ENCODE measurements at regions not wholly inside any gene's neighbourhood (a gene's known extent, or its start where the extent isn't known, plus 50 kb on each side); places are given as distances from the start of the nearest gene placed in this dataset.
"Not testable (repeated sequence)": the region's sequence is repeated elsewhere in the genome, so short reads cannot be mapped to it uniquely, and the experiment has no call there.

GRCh38 chr15:38128341-38128781, 124.3 kb upstream of the SPRED1 start:
- no peak for DNase-seq (ENCODE audit: low spot score)

DNA sequence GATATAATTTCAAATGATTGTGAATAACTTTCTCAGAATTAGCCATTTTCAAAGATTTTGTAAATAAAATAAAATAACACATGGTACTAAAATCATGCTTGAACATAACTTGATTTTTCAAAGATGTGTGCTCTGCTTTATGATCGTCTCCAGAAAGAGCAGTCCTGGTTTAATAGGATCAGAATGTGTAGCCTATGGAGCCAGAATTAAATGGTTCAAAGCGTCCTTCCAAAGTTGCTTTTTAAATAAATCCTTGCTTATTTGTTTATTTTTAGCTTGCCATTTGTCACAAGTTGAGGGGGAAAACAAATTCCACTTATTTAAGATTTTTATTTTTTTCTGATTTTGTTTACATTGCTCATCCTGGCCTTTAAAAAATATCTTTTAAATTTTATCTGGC, 123.7 kb upstream of the SPRED1 start:
- no peak for DNase-seq (ENCODE audit: low spot score)

GRCh38 chr15:38129531-38130204, 123.0 kb upstream of the SPRED1 start:
- no peak for DNase-seq (ENCODE audit: low spot score)

DNA sequence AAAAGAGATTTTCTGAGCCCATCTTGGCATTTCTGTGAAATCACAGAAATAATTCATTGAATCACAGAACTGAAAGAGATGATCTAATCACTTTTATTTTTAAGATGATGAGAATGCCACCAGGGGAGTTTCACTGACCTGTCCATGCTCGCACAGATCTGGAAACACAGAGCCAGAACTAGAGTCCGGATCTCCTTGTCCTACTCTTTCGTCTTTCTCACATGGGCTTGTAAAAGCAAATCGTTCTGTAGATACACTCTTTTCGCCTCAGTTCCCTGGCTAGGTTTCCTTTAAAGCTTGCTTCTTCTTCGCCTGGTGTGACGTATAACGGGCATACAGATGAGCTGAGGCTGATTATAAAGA, 122.5 kb upstream of the SPRED1 start:
- no peak for DNase-seq (ENCODE audit: low spot score)

DNA sequence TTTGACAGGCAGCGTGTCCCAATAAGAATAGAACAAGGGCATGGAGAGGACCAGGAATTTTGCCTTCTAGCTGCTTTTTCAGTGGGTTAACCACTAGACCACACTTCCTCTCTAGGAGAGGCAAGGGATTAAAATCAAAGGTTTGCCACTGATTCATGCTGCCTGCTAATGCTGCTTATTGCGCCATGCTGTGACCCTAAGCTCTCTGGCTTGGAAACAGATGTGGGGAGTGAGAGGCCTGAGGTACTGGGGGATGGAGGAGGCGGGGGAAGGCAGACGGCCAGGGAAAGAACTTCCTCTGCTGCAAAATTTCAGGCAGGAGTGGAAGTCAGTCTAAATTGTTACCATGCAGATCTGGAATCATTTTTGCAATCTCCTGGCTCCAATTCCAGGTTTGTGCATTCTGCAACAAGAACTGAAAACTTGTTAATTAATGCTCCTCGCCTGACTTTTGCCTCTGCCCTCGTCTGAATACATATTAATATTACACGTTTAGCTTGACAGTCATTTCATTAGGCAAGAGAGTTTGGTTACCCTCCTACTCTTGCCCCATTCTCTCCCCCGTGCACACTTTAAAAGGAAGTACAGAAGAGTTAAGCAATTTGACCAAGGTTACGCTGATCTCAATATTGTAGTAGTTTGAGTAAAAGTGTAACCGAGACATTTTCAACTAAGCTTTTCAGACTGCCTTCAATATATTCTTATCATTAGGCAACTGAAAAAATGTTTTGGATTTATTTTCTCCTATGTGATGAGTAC, 121.7 kb upstream of the SPRED1 start:
- peak; percentile 11 for DNase-seq (ENCODE audit: low spot score)

DNA sequence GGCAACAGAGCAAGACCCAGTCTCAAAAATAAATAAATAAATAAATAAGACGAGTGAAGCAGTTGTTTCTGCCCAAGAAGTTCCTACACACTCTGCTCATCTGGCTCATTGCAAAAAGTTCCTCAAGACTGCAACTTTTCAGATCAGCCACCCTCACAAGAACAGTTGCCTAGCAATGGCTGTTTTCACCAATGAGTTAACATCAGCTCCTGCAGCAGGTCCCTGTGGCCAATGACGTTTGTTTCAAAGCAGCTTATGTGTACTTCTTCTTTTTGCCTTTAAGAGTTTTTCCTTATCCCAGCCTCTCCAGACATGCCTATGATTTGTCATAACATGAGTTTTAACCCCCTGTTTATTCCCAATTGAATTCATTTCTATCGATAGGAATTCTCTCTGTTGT, 118.4 kb upstream of the SPRED1 start:
- no peak for DNase-seq (ENCODE audit: low spot score)

DNA sequence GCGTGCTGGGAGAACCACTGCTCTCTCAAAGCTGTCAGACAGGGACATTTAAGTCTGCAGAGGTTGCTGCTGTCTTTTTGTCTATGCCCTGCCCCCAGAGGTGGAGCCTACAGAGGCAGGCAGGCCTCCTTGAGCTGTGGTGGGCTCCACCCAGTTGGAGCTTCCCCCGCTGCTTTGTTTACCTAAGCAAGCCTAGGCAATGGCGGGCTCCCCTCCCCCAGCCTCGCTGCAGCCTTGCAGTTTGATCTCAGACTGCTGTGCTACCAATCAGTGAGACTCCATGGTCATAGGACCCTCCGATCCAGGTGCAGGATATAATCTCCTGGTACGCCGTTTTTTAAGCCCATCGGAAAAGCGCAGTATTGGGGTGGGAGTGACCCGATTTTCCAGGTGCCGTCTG, 110.4 kb upstream of the SPRED1 start:
- DNase-seq (ENCODE audit: low spot score): not testable (repeated sequence)

GRCh38 chr15:38144921-38145320, 107.7 kb upstream of the SPRED1 start:
- DNase-seq (ENCODE audit: low spot score): no peak

DNA sequence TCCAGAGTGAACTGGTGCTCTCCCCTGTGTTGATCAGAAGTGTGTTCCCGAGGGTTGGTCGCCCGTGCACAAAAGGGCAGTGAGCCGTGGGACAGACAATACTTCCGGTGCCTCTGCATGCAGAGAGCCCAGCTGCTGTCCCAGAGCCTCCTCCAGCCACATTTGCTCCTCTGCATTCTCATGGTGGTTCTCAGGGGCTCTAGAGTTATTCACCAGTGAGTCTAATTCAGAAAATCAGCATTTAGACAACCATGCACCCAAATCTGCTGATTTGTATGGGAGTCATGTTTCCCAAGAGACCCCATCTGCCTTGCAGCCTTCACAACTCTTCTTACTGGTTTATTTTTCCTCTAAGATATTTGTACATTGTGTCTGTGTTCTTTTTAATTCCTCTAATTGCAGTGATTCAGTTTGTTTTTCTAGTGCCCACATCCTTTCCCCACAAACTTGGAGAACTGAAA, 107.0 kb upstream of the SPRED1 start:
- DNase-seq (ENCODE audit: low spot score): no peak

GRCh38 chr15:38147246-38147645, 105.4 kb upstream of the SPRED1 start:
- DNase-seq (ENCODE audit: low spot score): no peak

DNA sequence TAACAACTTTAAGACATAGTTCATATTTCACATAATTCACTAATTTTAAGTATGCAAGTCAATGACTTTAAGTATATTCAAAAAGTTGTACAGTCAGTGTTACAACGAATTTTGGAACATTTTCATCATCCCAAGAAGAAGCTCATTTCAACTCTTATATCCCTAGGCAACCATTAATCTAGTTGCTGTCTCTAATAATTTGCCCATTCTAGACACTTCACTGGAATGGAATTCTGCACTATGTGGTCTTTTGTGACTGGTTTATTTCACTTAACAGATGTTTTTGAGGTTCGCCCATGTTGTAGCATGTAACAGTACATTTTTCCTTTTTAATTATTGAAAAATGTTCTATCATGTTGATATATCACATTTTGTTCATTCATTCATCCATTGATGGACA, 104.2 kb upstream of the SPRED1 start:
- DNase-seq (ENCODE audit: low spot score): no peak

DNA sequence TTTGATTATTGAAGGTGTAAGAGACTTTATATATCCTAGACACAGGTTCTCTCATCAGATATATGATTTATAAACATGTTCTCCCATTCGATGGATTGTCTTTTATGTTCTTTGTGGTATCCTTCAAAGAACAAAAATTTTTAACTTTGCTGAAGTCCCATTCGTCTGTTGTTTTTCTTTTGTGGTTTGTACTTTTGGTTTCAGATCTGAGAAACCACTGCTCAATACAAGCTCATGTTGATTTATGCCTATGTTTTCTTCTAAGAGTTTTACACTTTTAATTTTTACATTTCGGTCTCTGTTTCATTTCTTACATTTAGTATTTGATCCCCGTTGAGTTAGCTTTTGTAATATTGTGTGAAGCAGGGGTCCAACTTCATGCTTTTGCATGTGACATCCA, 103.3 kb upstream of the SPRED1 start:
- no peak for DNase-seq (ENCODE audit: low spot score)

DNA sequence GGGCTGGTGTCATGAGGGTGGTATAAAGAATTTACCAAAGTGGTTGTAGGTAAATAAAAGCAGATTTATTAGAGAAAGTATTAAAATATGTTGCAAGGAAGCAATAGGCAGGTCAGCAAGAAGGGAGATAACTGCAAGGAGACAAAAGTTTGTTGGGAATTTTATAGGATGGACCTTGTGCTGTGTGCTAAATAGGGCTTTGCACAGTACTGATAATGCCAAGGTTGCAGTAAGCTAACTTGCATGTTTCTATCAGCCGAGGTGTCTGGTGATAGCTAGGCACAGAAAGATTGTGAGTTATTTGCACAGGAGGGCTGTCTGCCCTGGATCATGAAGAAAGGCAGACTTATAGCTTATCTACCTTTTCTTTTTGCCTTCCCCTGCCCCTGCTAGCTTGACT, 102.5 kb upstream of the SPRED1 start:
- DNase-seq (ENCODE audit: low spot score): no peak

DNA sequence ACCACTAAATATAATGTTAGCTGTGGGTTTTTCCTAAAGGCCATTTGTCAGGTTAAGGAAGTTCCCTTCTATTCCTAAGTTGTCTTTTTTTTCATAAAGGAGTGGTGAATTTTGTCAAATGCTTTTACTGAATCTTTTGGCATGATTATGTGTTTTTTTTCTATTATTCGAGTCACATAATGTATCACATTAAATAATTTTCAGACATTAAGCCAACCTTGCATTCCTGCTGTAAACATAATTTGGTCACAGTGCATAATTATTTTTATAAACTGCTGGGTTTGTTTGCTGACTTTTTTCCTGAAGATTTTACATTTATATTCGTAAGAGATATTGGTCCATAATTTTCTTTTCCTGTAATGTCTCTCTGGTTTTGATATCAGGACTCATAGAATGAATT, 101.8 kb upstream of the SPRED1 start:
- DNase-seq (ENCODE audit: low spot score): no peak

DNA sequence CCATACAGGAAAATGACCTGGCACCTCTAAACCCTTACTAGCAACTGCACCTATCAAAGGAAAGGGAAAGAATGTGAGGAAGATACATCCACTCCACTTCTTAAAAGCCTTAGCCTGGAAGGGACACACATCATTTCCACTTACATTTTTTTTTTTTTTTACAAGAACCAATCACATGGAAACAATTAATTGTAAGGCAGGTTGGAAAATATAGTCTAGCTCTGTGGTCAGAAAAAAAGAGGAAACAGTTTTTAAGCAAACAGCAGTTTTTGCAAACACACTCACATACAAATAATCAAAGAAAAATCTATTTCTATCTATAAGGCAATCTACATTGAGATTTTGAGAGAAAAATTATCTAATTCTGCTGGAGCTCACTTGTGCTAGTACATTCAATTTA, 98.9 kb upstream of the SPRED1 start:
- DNase-seq (ENCODE audit: low spot score): no peak

- DNase-seq (ENCODE audit: low spot score): no peak
These were observed 98.4 kb upstream of the SPRED1 start for GRCh38 chr15:38154255-38154654.

DNA sequence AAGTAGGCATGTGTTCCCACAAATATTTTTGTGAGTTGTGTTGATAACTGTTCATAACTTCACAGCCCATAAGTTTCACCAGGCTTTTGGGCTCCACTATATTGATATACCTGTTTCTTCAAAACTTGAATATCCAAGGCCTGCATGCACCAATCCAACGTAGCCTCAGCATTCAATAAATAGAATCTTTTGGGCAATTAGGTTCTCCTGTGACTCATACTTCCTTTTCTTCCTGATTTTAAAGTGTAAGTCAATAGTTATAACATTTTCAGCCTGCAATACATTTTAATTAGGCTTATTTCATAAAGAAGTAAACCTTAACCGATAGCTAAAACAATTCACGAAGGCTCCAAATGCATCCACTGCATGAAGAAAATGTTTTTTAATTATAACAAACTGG, 97.8 kb upstream of the SPRED1 start:
- DNase-seq (ENCODE audit: low spot score): no peak

DNA sequence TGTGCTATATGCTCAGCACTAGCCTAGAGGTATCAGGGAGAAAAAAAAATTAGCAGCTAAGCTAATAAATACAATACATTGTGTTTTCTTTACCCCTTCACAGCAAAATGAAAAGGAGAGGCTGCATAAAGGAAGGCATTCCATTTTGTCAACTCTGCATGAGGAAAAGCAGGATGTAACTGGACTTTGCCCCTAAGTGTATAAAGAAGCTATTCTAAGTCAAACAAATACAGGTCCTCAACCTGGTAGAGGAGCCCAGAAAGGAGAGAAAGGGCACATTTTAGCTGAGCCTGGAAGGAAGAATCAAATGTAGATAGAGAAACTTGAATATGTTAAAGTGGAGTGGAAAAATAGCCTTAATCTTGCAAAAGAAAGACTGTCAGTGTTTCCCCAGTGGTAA, 89.0 kb upstream of the SPRED1 start:
- no peak for DNase-seq (ENCODE audit: low spot score)

GRCh38 chr15:38164061-38164460, 88.6 kb upstream of the SPRED1 start:
- DNase-seq (ENCODE audit: low spot score): no peak

- no peak for DNase-seq (ENCODE audit: low spot score)
These were observed 88.1 kb upstream of the SPRED1 start for GRCh38 chr15:38164507-38164906.

DNA sequence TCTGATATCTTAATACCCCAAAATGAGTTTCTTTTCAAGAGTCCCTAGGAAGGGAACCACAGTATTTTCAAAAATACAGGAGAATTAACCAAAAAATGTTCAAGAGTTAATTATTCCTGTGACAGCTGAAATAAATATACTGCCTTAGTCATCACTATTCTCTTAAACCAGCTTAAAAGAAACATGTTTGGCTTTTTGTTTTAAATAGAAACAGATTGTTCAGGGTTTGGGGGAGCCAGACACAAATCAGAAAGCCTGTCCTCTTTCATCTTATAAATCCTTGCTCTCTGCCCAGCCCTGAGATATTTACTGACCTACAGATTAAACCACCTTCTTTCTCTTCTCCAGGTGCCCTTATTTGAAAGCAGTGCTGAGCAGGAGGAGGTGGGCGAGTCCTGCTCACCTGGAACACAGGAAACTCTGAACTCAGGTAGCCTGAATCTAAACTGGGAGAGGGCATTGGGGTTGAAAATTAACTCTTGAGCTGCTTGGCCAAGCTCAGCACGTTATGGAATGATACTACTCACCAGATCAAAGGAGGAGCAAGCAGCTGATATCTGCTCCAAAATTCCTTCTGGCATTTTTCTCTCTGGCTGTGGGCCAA, 84.1 kb upstream of the SPRED1 start:
- DNase-seq (ENCODE audit: low spot score): no peak

- no peak for DNase-seq (ENCODE audit: low spot score)
These were observed 80.7 kb upstream of the SPRED1 start for GRCh38 chr15:38171973-38172372.

DNA sequence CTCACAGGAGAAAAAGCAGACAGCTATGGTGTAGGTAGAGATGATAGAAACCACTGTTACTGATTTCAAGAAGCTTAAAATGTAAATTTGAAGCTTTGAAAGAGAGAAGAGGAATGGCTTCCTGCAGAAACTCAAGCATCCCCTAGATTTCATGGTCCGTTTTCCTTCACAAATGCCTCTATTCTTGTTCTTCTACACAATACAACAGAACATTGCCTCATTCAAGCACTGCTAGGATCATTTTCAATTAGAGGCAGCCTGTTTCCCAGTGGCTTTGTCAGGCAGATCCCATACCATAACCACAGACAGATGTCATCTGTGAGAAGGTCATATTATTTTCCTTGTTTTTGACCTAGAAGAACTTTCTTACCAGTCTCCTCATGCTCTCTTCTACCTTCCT, 77.9 kb upstream of the SPRED1 start:
- no peak for DNase-seq (ENCODE audit: low spot score)
